Colon (tissue), 2 donors: ENCODE measurements at regions not wholly inside any gene's neighbourhood (a gene's known extent, or its start where the extent isn't known, plus 50 kb on each side); places are given as distances from the start of the nearest gene placed in this dataset.
"Not testable (repeated sequence)": the region's sequence is repeated elsewhere in the genome, so short reads cannot be mapped to it uniquely, and the experiment has no call there.

ENCODE experiments used
- FAIRE-seq: peaks from 2 replicates; lab custom pipeline; 2012; peaks lifted over from hg19 to GRCh38; lab: Jason Lieb, UNC
- donor health status: control.
- donor health status: control.

GRCh38 chr4:163273922-163274321 lies 58.5 kb downstream of the NPY1R start:
- no peak for FAIRE-seq

GRCh38 chr4:163273203-163273602 lies 59.2 kb downstream of the NPY1R start:
- FAIRE-seq = no peak

DNA sequence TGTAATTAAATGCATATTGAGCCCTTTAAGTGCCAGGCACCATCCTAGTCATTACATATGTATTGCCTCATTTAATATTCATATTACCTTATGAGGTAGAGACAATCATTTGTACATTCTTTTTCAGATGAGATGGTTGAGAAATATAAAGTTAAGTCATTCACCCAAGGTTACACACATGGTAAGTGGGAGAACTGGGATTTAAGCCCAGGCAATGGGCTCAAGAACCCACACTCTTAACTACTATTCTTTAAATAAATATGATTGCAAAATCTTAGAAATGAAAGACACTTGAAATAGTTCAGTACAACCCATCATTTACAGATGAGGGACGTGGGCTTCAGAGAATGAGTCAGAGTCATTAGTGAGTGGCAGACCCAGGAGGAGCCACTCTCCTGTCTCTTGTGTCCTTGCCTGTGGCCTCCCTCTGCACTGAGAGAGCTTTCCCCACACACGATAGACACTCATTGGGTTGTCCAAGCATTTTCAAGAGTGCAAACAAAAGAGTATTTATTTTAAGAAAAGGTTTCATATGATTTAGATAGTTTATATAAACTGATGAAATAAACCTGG lies 60.8 kb downstream of the NPY1R start:
- no peak for FAIRE-seq

DNA sequence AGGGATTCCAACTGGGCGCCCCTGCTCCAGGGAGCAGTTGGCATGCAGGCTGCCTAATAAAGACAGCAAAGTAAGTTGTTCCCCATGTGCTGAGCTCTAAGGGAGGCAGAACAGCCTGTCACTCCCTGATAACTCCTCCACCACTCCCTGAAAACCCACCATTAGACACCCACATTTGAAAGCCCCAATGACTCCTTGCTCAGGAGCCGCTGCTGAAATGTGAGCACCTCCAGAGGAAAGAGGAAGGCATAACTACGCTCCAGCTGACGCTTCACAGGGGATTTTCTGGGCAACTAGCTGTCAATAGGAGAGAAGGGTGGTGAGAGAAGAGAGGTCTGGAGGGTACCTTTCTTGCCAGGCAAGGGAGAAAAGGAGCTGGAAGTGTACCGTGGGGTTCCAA lies 62.5 kb downstream of the NPY1R start:
- FAIRE-seq = no peak

DNA sequence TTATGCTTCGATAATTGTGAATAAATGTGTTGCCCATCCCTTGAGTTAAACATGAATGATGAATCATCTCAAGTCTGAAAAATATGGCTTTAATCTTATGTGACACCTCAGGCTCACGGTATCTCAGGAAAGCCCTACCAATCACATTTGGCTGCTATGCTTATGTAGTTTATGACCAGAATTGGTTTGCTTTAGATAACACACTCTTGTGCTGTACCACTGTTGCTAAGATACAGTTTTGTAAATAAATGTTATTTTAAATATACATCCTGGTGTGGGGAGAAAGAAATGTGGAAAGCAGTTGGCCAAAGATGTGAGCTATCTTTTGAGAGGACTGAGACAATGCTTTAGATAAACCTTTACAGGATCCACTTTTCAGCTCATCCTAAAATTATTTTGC lies 63.2 kb downstream of the NPY1R start:
- peak; percentile 86 for FAIRE-seq

DNA sequence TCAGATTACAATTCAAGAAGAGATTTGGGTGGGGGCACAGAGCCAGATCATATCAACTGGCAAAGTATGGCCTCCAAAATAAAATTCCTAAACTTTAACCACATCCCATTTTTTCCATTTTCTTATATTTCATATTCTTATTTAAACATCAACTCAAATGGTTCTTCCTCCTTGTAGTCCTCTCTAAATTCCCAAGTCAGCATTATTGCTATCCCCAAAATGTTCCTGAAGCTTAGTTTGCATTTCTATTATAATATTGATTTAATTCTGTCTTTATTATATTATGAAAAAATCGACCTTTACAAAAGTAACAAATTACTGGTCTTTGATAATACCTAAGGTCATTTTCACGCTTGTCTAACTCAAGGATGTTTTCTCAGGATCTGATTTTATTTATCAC lies 67.5 kb downstream of the NPY1R start:
- FAIRE-seq = no peak

DNA sequence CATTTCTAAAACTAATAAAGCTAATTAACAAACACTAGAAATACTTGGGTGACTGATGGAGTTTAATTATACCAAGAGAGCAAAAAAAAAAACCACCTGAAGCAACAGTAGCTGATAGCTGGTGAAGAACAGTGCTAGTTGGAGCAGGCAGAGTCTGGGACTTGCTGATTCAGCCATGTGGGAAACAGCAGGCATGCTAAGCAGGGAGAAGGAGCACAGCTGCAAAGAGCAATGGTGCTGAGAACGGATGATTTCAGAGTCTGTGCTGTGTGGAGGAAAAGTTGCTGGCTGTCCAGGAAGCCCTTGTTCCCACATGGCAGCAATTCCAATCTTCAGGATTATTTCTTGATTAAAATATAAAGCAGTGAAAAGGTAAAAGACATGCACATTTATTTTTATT lies 68.8 kb downstream of the NPY1R start:
- no peak for FAIRE-seq

DNA sequence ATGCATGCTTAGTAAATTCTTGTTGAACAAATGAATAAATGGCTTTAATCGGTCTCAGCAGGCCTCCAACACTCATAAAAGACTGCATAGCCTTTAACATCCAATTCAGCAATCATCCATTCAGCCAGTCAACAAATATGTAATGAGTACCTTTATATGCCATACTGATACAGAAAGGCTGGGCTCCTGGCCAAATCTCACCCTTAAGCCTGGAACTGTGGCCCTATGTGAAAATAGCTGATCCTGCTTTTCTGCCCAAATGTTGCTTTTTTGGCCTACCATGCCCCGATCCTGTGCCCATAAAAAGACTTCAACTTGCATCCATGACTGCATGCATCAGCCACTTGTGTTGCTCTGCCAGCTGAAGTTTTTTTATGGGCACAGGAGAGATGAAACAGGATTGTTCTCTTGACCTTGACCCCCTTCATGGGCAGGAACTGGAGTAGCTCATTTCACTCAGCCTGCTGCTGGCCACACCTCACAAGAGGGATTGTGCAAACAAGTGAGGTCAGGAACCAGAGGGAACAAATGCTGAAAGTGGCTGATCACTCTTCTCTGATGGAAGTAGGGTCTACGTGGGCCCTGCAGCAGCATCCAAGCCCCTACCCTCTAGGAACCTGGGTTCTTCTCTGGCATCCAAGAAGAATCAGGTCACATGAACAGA lies 75.6 kb downstream of the NPY1R start:
- no peak for FAIRE-seq

DNA sequence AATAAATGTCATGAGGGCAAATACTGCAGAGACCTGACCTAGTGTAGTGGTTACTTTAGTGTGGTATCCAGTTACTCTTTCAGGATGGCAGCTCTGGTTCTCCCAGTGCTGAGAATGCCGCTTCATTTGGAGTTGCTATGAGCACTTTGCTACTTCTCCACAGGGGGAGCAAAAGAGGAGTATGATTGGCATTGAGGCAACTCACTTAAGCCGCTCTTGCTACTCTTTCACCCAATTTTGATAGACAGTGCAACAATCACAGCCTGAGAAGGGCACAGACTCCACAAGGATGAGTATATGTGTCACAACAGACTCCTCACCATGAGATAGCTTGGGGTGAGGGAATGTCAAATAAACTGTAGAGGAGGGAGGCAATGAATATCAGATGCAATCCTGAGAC lies 81.2 kb downstream of the NPY1R start:
- FAIRE-seq = no peak

DNA sequence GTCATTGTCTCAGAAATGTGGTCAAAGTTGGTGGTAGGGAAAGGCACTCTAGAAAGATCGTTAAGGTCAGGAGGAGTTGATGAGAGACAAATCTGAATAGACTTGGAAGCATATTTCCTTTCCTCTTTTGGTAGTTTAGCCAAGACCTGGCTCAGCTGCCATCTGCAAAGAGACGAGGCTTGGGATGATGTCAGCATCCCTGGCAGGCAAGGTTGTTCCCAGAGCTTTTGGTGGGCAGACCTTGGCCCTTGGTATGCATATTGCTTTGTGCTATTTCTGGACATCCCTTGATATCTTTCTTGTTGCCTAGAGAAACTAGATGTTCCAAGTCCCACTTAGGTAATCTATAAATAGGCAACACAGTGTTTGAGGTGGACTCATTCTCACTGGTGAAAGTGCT lies 82.4 kb upstream of the NAF1 start:
- FAIRE-seq = no peak

DNA sequence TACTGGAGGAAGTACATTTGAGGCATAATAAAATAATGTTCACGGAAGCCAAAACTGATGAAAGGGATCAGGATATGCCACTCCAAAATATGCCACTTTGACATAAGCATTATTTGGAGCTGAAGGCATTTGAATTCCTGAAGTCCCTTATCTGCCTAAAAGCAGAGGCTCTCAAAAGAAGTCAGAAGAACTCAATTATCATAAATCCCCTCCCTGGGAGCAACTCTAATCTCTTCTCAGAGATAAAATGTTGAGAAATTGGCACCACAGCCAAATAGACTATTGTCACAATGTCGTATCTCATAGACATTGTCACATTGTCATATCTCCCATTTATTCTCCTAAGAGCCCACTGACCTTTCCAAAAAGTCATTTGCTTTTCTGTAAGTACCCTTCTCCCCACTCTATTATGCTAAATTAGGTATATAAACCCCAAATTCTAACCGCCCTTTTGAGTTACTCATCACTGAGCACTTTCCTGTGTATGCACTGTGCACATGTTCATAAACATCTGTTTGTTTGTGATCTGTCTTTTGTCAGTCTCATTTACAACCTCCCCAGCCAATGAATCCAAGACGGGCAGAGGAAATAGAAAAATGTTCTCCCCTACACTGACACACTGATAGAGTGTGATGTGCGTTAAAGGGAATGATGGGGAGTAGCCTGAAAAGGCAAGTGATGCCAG lies 78.5 kb upstream of the NAF1 start:
- FAIRE-seq = no peak

DNA sequence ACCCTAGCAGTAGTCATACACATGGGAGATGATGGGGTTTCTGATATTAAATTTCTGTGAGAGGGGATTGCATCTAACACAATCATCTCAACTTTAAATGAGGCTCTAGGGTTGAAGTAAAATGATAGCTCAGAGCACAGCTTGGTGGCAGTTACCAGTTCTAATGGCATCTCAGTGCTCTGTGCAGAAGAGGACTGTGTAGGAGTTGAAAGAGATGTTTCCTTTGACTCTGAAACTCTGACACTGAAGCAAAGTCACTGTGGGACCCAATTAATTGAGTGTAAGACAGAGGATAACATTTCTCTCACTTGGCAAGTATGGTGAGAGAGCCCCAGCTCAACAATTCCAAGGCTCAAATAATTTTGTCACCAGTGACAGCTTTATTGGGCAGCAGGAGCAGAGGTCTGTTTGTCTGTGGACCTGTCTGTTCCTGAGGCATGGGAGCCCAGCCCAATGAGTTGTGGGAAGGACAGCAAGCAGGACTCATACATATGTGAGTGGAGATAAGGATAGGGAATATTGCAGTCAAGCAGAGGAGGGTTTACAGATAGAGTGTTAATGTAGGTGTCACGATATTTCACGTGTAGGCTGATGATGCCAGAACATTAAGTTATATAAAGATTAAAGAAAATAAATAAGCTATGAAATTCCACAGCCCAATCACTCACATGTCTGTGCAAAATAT lies 76.7 kb upstream of the NAF1 start:
- FAIRE-seq = no peak

GRCh38 chr4:163237856-163238255 lies 71.2 kb upstream of the NAF1 start:
- FAIRE-seq = no peak

DNA sequence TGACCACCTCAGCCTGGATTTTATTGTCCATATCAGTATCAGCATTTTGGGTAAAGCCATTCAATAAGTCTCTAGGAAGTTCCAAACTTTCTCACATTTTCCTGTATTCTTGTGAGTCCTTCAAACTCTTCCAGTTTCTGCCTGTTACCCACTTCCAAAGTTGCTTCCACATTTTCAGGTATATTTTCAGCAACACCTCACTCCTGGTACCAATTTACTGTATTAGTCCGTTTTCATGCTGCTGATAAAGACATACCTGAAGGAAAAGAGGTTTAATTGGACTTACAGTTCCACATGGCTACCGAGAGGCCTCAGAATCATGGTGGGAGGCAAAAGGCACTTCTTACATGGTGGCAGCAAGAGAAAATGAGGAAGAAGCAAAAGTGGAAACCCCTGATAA lies 69.7 kb upstream of the NAF1 start:
- FAIRE-seq = not testable (repeated sequence)

GRCh38 chr4:163233321-163233720 lies 66.6 kb upstream of the NAF1 start:
- no peak for FAIRE-seq

DNA sequence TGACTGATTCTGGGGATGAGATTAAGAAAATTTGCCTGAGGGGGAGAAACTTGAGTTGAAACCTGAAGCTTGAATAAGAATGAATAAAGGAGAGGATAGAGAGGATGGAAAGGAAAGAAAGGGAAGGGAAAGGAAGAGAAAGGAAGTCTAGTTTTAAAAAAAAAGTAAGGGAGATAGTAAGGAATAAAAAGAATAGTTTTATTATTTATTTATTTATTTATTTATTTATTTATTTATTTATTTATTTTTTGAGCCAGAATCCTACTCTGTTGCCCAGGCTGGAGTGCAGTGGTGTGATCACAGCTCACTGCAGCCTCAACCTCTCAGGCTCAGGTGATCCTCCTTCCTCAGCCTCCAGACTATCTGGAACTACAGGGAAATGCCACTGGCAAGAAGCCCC lies 62.0 kb upstream of the NAF1 start:
- no peak for FAIRE-seq

DNA sequence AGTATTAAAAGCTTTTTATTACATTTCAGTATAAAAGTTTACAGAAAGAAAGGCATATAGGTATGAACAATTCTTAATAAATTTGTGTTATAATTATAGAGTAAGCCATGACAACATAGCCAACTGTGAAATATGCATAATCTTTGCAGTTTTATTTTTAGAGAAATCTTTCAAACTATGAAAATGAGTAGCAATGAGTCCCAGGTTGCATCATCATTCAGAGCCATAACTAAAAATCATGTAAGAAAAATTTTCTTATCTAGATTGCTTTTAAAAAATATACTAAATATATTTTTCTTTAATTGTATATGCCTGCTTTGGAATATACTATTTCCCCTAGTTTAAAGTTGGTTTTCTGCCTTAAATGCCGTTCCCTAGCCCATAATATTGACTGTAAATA lies 54.8 kb upstream of the NAF1 start:
- no peak for FAIRE-seq

- FAIRE-seq = no peak
Observed at GRCh38 chr4:163217505-163217904, 50.8 kb upstream of the NAF1 start.
